Caco-2 (cell line): ENCODE measurements at regions not wholly inside any gene's neighbourhood (a gene's known extent, or its start where the extent isn't known, plus 50 kb on each side); places are given as distances from the start of the nearest gene placed in this dataset.

Experiments
- BruUV-seq: library from RNA; stranded (reverse); fragments of 400-500 nt; replicated peaks from 2 replicates; lab custom pipeline; 2021; lab: Mats Ljungman, UMichigan
- CTCF ChIA-PET: fragments of 300-600 bp; sonication (Branson Sonifier 250); formaldehyde crosslinking; loops from one replicate; lab custom pipeline; 2022; ENCODE audit warnings: antibody characterized with exemption; lab: Charles Lee
- POLR2A ChIA-PET: fragments of 300-600 bp; sonication (Branson Sonifier 250); formaldehyde crosslinking; loops from one replicate; lab custom pipeline; 2022; ENCODE audit warnings: antibody characterized with exemption; lab: Charles Lee
- DNase-seq, 2 experiments: peaks; one replicate each; pipeline versions ENCODE4 v3.0.0 to v3.0.0-alpha.2; 2020 to 2022
- H3K27me3 ChIP-seq: replicated peaks from 2 replicates; pipeline ENCODE4 v1.6.0; 2011; ENCODE audit warnings: low read length; ENCODE audit not compliant: control insufficient read depth, insufficient read depth
- H3K36me3 ChIP-seq: 2 replicates; pipeline ENCODE4 v1.5.1; 2011; ENCODE audit warnings: low read length; ENCODE audit not compliant: control insufficient read depth, insufficient read depth
- H3K4me1 ChIP-seq: fragments of 250-450 bp; sonication (Bioruptor Pico); 2 replicates; pipeline ENCODE4 v1.5.1; 2020; ENCODE audit warnings: mild to moderate bottlenecking
- H3K4me3 ChIP-seq: 2 replicates; pipeline ENCODE4 v1.5.1; 2011; ENCODE audit warnings: low read depth, mild to moderate bottlenecking, control low read depth, low read length
- H3K9me3 ChIP-seq: fragments of 250-450 bp; sonication (Bioruptor Pico); 2 replicates; pipeline ENCODE4 v1.5.1; 2020; ENCODE audit warnings: mild to moderate bottlenecking, moderate library complexity
- H3K27ac Mint-ChIP-seq: one replicate; pipeline ENCODE4 v1.8.0; 2022; ENCODE audit warnings: mixed read lengths; ENCODE audit not compliant: unreplicated experiment
- H3K27me3 Mint-ChIP-seq: one replicate; pipeline ENCODE4 v1.8.0; 2022; ENCODE audit warnings: mixed read lengths; ENCODE audit not compliant: insufficient read depth, unreplicated experiment
- H3K36me3 Mint-ChIP-seq: one replicate; pipeline ENCODE4 v1.8.0; 2022; ENCODE audit warnings: mild to moderate bottlenecking, mixed read lengths; ENCODE audit not compliant: insufficient read depth, unreplicated experiment
- H3K4me1 Mint-ChIP-seq: one replicate; pipeline ENCODE4 v1.8.0; 2022; ENCODE audit warnings: low read depth, mixed read lengths; ENCODE audit not compliant: unreplicated experiment
- H3K4me3 Mint-ChIP-seq: one replicate; pipeline ENCODE4 v1.8.0; 2022; ENCODE audit warnings: mild to moderate bottlenecking, moderate library complexity, mixed read lengths; ENCODE audit not compliant: unreplicated experiment
- H3K9me3 Mint-ChIP-seq: one replicate; pipeline ENCODE4 v1.8.0; 2022; ENCODE audit warnings: mixed read lengths; ENCODE audit not compliant: unreplicated experiment
- CTCF ChIP-seq, 2 experiments: fragments of 200-600 bp in 1 of 2; IDR thresholded peaks; 1 replicate in 1 of 2; 2 replicates in 1 of 2; pipeline versions ENCODE4 v1.5.1 to v1.8.0; 2011 to 2022; ENCODE audit warnings: antibody characterized with exemption in 1 of 2, control low read depth in 1 of 2, inconsistent platforms in 1 of 2, low read depth in 1 of 2, low read length in 1 of 2, mild to moderate bottlenecking in 1 of 2, moderate library complexity in 1 of 2; ENCODE audit not compliant: insufficient read depth in 1 of 2, severe bottlenecking in 1 of 2, unreplicated experiment in 1 of 2
- intact Hi-C: fragments of 100-400 bp; cut with micrococcal nuclease; formaldehyde crosslinking; loops from one replicate; pipeline ENCODE4 v1.10.0; 2022; ENCODE audit not compliant: unreplicated experiment

GRCh38 chr11:15748741-15749140, 607.6 kb downstream of the SOX6 start:
- no peak for DNase-seq
- POLR2A ChIA-PET = no interaction called here
- CTCF ChIA-PET = no interaction called here
- intact Hi-C loops = no loop called here
- H3K27me3 ChIP-seq = no peaks in the 10 kb centered on the region
- peaks cover 8% of the 10 kb centered on the region for H3K4me1 Mint-ChIP-seq
- H3K4me3 Mint-ChIP-seq = no peak overlapping the region
- no TSS peak for BruUV-seq
- H3K9me3 Mint-ChIP-seq = peaks cover 19% of the 10 kb centered on the region
- no peak for TF ChIP-seq CTCF (IDR thresholded peaks at IDR 0.05; ENCODE audit: insufficient read depth in 1 of 2, low read depth in 1 of 2, low read length in 1 of 2, severe bottlenecking in 1 of 2, unreplicated experiment in 1 of 2)
- H3K27ac Mint-ChIP-seq = no peak overlapping the region
- no peaks in the 10 kb centered on the region for H3K36me3 Mint-ChIP-seq
- H3K4me3 ChIP-seq = no peak overlapping the region
- peaks cover under 1% of the 10 kb centered on the region; the same call in 1 of the 2 replicates for H3K9me3 ChIP-seq
- H3K36me3 ChIP-seq = no peaks in the 10 kb centered on the region
- H3K4me1 ChIP-seq = no peaks in the 10 kb centered on the region
- H3K27me3 Mint-ChIP-seq = no peaks in the 10 kb centered on the region

- H3K27ac Mint-ChIP-seq = no peak overlapping the region
- POLR2A ChIA-PET = no interaction called here
- H3K9me3 Mint-ChIP-seq = peaks cover 20% of the 10 kb centered on the region
- BruUV-seq = no TSS peak
- no peak for DNase-seq
- no peaks in the 10 kb centered on the region for H3K27me3 Mint-ChIP-seq
- no peak for TF ChIP-seq CTCF (IDR thresholded peaks at IDR 0.05; ENCODE audit: insufficient read depth in 1 of 2, low read depth in 1 of 2, low read length in 1 of 2, severe bottlenecking in 1 of 2, unreplicated experiment in 1 of 2)
- Histone ChIP-seq H3K4me1 (no peaks in the 10 kb centered on the region), H3K27me3 (no peaks in the 10 kb centered on the region), H3K36me3 (no peaks in the 10 kb centered on the region), H3K4me3 (no peak overlapping the region), H3K9me3 (peaks cover 4% of the 10 kb centered on the region; the same call in 1 of the 2 replicates)
- H3K4me1 Mint-ChIP-seq = peaks cover 8% of the 10 kb centered on the region
- intact Hi-C loops = no loop called here
- no peaks in the 10 kb centered on the region for H3K36me3 Mint-ChIP-seq
- CTCF ChIA-PET = no interaction called here
- no peak overlapping the region for H3K4me3 Mint-ChIP-seq
These were observed 605.6 kb downstream of the SOX6 start for GRCh38 chr11:15750535-15751308.

- H3K27me3 Mint-ChIP-seq = no peaks in the 10 kb centered on the region
These were observed 602.1 kb downstream of the SOX6 start for GRCh38 chr11:15754221-15754620.

More at GRCh38 chr11:15754221-15754620, 602.1 kb downstream of the SOX6 start:
- H3K36me3 Mint-ChIP-seq = no peaks in the 10 kb centered on the region
- H3K4me1 ChIP-seq = no peaks in the 10 kb centered on the region
- ChIA-PET CTCF (no interaction called here), POLR2A (no interaction called here)
- no peaks in the 10 kb centered on the region for H3K27me3 ChIP-seq
- BruUV-seq = no TSS peak
- H3K4me1 Mint-ChIP-seq = no peaks in the 10 kb centered on the region
- peaks cover 20% of the 10 kb centered on the region for H3K9me3 Mint-ChIP-seq
- H3K9me3 ChIP-seq = peaks cover 4% of the 10 kb centered on the region; the same call in 1 of the 2 replicates
- no peak for DNase-seq
- no peak overlapping the region for H3K27ac Mint-ChIP-seq
- no peak for TF ChIP-seq CTCF (IDR thresholded peaks at IDR 0.05; ENCODE audit: insufficient read depth in 1 of 2, low read depth in 1 of 2, low read length in 1 of 2, severe bottlenecking in 1 of 2, unreplicated experiment in 1 of 2)
- H3K4me3 Mint-ChIP-seq = no peak overlapping the region
- intact Hi-C loops = no loop called here
- no peak overlapping the region for H3K4me3 ChIP-seq
- H3K36me3 ChIP-seq = no peaks in the 10 kb centered on the region
